ENCODE measurements at regions not wholly inside any gene's neighbourhood (a gene's known extent, or its start where the extent isn't known, plus 50 kb on each side); places are given as distances from the start of the nearest gene placed in this dataset.

GRCh38 chr4:120622601-120623000 is 299.9 kb downstream of the PRDM5 start:
- no peak for TF ChIP-seq CTCF (conservative IDR thresholded peaks at IDR 0.05; ENCODE audit: low read depth, low read length)
- TF ChIP-seq EZH2 (IDR thresholded peaks at IDR 0.05; ENCODE audit: borderline replicate concordance, low read depth, low read length, poor library complexity, severe bottlenecking), result no peak
